GM12873 (cell line): ENCODE measurements at regions not wholly inside any gene's neighbourhood (a gene's known extent, or its start where the extent isn't known, plus 50 kb on each side); places are given as distances from the start of the nearest gene placed in this dataset.

Experiments
- TF ChIP-seq, protein P1 (sequence below): IDR thresholded peaks from 2 replicates; pipeline ENCODE4 v1.5.1; 2012; ENCODE audit warnings: low read depth, mild to moderate bottlenecking, moderate library complexity, low read length, control low read depth; ENCODE audit not compliant: insufficient read depth; ENCODE audit errors: missing control alignments

DNA sequence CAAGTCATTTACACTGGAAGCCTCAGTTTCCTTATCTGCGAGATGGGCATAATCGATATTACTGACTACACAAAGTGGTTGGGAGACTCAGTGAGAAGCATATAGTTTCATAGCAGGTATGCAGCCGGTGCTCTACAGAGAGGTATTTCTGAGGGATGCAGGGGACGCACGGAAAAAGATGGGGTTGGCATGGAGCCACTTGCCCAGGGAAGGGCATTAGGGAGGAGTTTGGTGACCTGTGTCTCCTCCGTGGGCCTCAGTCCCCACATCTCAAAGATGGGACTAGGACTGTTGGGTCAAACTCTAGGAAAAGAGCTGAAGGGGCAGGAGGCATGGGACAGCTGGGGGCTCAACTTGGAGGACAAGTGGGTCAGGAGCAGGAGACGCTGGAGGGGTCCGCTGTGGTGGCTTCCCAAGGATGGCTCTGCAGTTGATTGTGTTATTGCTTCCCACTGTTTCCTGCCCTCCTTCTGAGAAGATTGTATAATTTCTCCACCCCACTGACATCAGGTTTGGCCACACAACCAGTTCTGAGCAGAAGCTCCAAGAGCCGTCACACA is 158.6 kb upstream of the ALDH1B1 start:
- TF ChIP-seq, protein P1, sequence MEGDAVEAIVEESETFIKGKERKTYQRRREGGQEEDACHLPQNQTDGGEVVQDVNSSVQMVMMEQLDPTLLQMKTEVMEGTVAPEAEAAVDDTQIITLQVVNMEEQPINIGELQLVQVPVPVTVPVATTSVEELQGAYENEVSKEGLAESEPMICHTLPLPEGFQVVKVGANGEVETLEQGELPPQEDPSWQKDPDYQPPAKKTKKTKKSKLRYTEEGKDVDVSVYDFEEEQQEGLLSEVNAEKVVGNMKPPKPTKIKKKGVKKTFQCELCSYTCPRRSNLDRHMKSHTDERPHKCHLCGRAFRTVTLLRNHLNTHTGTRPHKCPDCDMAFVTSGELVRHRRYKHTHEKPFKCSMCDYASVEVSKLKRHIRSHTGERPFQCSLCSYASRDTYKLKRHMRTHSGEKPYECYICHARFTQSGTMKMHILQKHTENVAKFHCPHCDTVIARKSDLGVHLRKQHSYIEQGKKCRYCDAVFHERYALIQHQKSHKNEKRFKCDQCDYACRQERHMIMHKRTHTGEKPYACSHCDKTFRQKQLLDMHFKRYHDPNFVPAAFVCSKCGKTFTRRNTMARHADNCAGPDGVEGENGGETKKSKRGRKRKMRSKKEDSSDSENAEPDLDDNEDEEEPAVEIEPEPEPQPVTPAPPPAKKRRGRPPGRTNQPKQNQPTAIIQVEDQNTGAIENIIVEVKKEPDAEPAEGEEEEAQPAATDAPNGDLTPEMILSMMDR: no peak

DNA sequence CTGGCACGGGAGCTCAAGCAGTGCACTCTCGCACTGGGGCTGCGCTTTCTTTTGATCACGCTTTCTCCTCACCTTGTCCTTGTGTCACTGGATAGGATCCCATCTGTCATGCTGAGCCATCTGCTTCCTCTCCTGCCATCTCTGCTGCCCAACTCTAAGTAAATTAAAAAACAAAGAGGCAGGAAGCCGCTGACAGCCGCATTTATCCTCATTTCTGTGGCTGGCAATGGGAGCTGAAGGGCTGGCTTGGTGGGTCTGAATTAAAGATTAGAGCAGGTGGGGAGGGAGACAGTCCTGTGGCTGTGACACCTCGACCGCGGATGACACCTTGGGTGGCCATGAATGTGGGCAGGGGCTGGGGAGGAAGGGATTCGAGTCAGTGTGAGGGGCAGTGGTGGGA is 159.2 kb upstream of the ALDH1B1 start:
- TF ChIP-seq, protein P1: no peak

DNA sequence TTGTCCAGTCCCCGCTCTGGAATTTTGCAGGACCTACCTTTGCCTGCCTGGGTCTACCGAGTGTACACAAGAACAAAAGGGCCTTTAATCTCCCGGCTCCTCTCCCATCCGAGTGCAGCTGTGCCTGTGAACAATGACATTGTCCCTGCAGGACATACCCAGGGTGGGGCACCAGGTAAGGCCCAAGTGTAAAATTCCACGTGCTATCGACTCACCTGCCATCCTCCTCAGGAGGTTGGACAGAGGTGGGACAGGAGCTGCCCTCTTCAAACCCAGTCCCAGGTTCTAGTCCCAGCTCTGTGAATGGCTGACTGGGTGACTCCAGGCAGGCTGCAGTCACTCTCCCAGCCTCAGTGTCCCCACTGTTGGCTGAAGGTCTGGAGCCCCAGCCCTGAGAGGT is 159.6 kb upstream of the ALDH1B1 start:
- TF ChIP-seq, protein P1: no peak

DNA sequence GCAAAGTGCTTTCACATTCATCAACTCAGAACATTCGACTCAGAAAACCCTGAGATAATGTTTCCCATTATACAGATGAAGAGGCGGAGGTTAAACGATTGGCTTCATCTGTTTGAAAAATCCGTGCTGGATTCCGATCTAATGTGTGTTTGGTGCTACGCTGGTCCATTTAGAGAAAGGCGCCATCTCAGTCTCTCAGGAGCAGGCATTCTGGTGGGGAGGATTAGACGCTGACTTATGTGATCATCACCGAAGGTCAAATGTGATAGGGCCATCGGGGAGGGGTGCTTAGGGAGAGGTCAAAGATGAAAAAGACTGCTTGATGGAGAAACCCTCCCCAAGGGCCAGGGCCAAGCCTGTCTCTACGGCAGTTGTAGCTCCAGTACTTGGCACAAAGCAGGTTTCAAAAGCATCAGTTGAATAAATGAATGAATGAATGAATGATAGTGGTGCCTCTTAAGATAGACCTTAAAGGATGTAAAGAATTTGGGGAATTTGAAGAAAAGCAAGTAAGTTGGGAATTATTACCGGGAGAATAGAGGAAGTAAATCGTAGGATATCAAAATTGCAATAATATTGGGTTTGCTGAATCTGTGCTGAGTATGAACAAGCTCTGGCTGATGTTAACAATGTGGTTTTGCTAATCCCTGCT is 160.6 kb upstream of the SHB start:
- TF ChIP-seq, protein P1: no peak

DNA sequence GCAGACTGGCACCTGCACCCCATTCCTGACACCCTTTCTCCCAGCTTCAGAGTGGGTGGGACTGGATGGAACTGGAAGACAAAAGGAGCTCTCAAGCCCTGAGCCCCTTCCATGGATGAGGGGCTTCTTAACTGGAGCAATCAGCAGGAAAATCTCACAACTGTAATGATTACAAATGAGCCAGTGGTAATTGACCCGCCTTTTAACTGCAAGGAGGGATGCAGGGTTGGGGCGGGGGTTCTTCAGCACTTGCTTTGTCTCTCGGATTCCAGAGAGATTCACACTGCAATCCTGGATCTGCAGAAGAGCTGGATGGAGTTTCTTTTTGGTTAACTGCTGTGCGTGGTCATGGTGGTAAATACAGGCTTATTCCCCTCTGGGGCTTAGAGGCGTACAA is 160.1 kb upstream of the SHB start:
- TF ChIP-seq, protein P1: no peak

DNA sequence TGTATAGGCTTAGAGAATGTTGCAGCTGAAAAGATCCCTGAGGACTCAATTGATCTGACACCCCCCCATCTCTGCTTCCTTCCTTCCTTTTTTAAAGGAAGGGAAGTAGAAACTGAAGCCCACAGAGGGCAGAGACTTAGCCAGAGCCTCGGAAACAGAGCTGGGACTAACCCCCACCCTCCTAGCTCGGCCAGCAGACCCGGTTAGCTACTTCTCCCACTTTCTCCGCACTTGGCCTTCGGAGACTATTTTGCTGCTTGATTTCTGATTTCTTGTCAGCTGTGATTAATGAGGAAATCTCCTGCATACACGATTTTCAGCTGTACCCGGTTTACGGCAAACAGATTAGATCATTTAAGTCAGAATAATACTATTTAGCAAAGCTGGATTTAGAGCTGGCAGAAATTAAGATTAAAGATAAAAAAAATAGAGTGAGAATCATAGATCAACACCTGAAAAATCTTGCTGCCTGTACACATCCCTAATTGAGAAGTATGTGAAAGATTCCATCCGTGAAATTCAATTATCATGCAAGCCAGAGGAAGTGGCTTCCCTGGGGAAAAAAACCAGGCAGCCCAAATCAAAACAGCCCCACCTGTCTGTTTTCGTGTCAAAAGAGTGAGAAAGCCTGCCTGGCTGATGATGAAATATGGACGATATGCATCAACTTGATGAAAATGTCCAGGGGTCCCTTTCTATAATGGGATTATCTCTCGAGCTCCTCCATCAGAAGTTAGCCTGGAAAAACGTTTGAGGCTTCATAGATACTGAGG is 159.5 kb upstream of the SHB start:
- TF ChIP-seq, protein P1: no peak

DNA sequence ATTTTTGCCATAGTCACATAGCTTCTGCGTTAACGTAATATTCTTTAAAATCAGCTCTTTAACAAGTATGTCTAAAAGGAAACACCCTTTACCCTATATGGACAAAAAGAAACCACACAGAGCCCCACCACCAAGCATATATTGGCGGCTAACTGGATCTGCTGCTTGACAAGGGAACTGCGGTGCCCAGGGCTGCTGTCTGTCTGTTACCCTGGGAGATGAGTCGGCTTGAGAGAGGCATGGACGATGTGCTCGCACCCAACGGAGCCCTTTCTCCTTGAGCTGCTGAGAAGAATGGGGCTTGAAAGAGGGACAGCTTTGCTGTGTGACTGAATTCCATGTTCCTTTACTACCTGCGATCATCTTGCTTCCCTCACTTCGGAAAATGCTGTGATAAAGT is 158.6 kb upstream of the SHB start:
- TF ChIP-seq, protein P1: no peak
